PC-9 (cell line): ENCODE measurements at regions not wholly inside any gene's neighbourhood (a gene's known extent, or its start where the extent isn't known, plus 50 kb on each side); places are given as distances from the start of the nearest gene placed in this dataset.

Experiments used
- EZH2 ChIP-seq: fragments of 200-600 bp; sonication (generic); IDR thresholded peaks from 2 replicates; pipeline ENCODE4 v1.8.0; 2017; ENCODE audit warnings: antibody characterized with exemption, low read depth
- TF ChIP-seq, protein P1 (sequence below): fragments of 200-600 bp; sonication (generic); conservative IDR thresholded peaks from 2 replicates; pipeline ENCODE4 v1.6.1; 2017; ENCODE audit warnings: mixed run types, antibody characterized with exemption, mild to moderate bottlenecking, moderate library complexity

DNA sequence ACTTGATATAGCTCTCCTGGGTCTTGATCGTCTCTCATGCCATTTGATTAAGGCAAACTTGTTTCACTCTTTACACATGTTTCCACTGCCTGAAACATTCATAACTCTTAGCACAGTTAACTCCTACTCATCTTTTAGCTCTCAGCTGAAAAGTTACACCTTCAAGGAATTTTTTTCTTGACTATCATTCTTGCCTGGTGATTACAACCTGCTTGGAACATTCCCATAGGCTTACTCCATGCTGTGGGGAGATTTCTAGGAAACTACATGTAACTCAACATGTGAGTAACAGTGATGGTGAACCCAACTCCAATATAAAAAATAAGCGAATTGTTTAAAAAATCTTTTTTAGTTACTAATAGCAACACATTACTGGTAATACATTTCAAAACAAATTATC lies 224.1 kb upstream of the MPDZ start:
- TF ChIP-seq, protein P1, sequence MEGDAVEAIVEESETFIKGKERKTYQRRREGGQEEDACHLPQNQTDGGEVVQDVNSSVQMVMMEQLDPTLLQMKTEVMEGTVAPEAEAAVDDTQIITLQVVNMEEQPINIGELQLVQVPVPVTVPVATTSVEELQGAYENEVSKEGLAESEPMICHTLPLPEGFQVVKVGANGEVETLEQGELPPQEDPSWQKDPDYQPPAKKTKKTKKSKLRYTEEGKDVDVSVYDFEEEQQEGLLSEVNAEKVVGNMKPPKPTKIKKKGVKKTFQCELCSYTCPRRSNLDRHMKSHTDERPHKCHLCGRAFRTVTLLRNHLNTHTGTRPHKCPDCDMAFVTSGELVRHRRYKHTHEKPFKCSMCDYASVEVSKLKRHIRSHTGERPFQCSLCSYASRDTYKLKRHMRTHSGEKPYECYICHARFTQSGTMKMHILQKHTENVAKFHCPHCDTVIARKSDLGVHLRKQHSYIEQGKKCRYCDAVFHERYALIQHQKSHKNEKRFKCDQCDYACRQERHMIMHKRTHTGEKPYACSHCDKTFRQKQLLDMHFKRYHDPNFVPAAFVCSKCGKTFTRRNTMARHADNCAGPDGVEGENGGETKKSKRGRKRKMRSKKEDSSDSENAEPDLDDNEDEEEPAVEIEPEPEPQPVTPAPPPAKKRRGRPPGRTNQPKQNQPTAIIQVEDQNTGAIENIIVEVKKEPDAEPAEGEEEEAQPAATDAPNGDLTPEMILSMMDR, result no peak
- no peak for TF ChIP-seq EZH2
